OCI-LY7 (cell line): ENCODE measurements at regions not wholly inside any gene's neighbourhood (a gene's known extent, or its start where the extent isn't known, plus 50 kb on each side); places are given as distances from the start of the nearest gene placed in this dataset.

Experiments used
- BruUV-seq: library from RNA; stranded (reverse); fragments of 400-500 nt; replicated peaks from 2 replicates; lab custom pipeline; 2021; lab: Mats Ljungman, UMichigan
- CTCF ChIA-PET: fragments of 300-600 bp; sonication (Branson Sonifier 250); formaldehyde crosslinking; loops from one replicate; lab custom pipeline; 2022; ENCODE audit warnings: antibody characterized with exemption; ENCODE audit not compliant: unreplicated experiment; lab: Charles Lee
- POLR2A ChIA-PET: fragments of 300-600 bp; sonication (Branson Sonifier 250); formaldehyde crosslinking; loops from one replicate; lab custom pipeline; 2022; ENCODE audit warnings: antibody characterized with exemption; lab: Charles Lee
- DNase-seq: peaks from one replicate; pipeline ENCODE4 v3.0.0-alpha.2; 2015; ENCODE audit warnings: low spot score
- H2AFZ ChIP-seq: fragments of 200-600 bp; sonication (generic), shearing (Covaris generic); 2 replicates; pipeline ENCODE4 v1.6.1; 2014; ENCODE audit warnings: mild to moderate bottlenecking, antibody characterized with exemption, low read length, moderate library complexity
- H3K27ac ChIP-seq: fragments of 200-600 bp; sonication (generic); 2 replicates; pipeline ENCODE4 v1.5.1; 2014; ENCODE audit warnings: mixed run types, low read depth, mild to moderate bottlenecking, moderate library complexity, low read length, inconsistent platforms; ENCODE audit not compliant: poor library complexity, severe bottlenecking
- H3K36me3 ChIP-seq: fragments of 200-600 bp; sonication (generic); 2 replicates; pipeline ENCODE4 v1.6.1; 2014; ENCODE audit warnings: mild to moderate bottlenecking, antibody characterized with exemption, low read length, moderate library complexity, mixed read lengths; ENCODE audit not compliant: insufficient read depth
- H3K4me1 ChIP-seq: fragments of 200-600 bp; sonication (generic); 2 replicates; pipeline ENCODE4 v1.5.1; 2014; ENCODE audit warnings: mild to moderate bottlenecking, low read length; ENCODE audit not compliant: insufficient read depth, poor library complexity, severe bottlenecking
- H3K4me2 ChIP-seq: fragments of 200-600 bp; sonication (generic); 2 replicates; pipeline ENCODE4 v1.6.1; 2014; ENCODE audit warnings: mild to moderate bottlenecking, low read length
- H3K4me3 ChIP-seq: fragments of 200-600 bp; sonication (generic); 2 replicates; pipeline ENCODE4 v1.5.1; 2014; ENCODE audit warnings: mild to moderate bottlenecking, low read depth, low read length; ENCODE audit not compliant: poor library complexity, severe bottlenecking
- H3K79me2 ChIP-seq: fragments of 200-600 bp; sonication (generic); 2 replicates; pipeline ENCODE4 v1.6.1; 2016; ENCODE audit warnings: low read depth, mild to moderate bottlenecking, low read length, moderate library complexity, mixed read lengths; ENCODE audit not compliant: insufficient read depth
- H3K9me2 ChIP-seq: fragments of 200-600 bp; sonication (generic); 2 replicates; pipeline ENCODE4 v1.6.1; 2016; ENCODE audit warnings: mild to moderate bottlenecking, low read length, mixed read lengths; ENCODE audit not compliant: insufficient read depth
- H3K9me3 ChIP-seq: fragments of 200-600 bp; sonication (generic); 2 replicates; pipeline ENCODE4 v1.6.1; 2014; ENCODE audit warnings: mild to moderate bottlenecking, mixed run types, low read length, mixed read lengths
- H4K20me1 ChIP-seq: fragments of 200-600 bp; sonication (generic); 2 replicates; pipeline ENCODE4 v1.6.1; 2014; ENCODE audit warnings: mild to moderate bottlenecking, antibody characterized with exemption, low read length, moderate library complexity, mixed read lengths; ENCODE audit not compliant: insufficient read depth
- CTCF ChIP-seq: fragments of 200-600 bp; sonication (generic); conservative IDR thresholded peaks from 2 replicates; pipeline ENCODE4 v1.5.1; 2014; ENCODE audit warnings: mild to moderate bottlenecking, antibody characterized with exemption, low read length, moderate library complexity, mixed read lengths
- EZH2phosphoT487 ChIP-seq: fragments of 200-600 bp; sonication (generic); IDR thresholded peaks from 2 replicates; pipeline ENCODE4 v1.6.1; 2018; ENCODE audit warnings: low read depth, borderline replicate concordance, mild to moderate bottlenecking, mixed run types, antibody characterized with exemption, low read length, moderate library complexity, mixed read lengths
- intact Hi-C: fragments of 100-400 bp; cut with micrococcal nuclease; formaldehyde crosslinking; loops from one replicate; pipeline ENCODE4 v1.10.0; 2022; ENCODE audit not compliant: unreplicated experiment

GRCh38 chr17:69802045-69802740 is 272.8 kb upstream of the KCNJ16 start:
- Histone ChIP-seq H3K27ac (no peak overlapping the region), H2AFZ (no peak overlapping the region), H3K4me2 (no peak overlapping the region), H3K36me3 (no peaks in the 10 kb centered on the region), H3K4me3 (no peak overlapping the region), H3K9me2 (no peaks in the 10 kb centered on the region), H4K20me1 (no peaks in the 10 kb centered on the region), H3K79me2 (no peaks in the 10 kb centered on the region), H3K9me3 (no peaks in the 10 kb centered on the region), H3K4me1 (no peaks in the 10 kb centered on the region)
- no peak for TF ChIP-seq CTCF
- POLR2A ChIA-PET = interaction anchor here (1.1 to 1.8 kb wide), 3 partner anchors 15 to 52 kb away, joined by 4 to 6 read pairs (median 4); no protein-coding TSS in a partner anchor
- CTCF ChIA-PET = interaction anchor here (0.6 kb wide), 1 partner anchor 15 kb away, joined by 4 read pairs; no protein-coding TSS in a partner anchor
- BruUV-seq = no TSS peak
- intact Hi-C loops = no loop called here
- DNase-seq = no peak

DNA sequence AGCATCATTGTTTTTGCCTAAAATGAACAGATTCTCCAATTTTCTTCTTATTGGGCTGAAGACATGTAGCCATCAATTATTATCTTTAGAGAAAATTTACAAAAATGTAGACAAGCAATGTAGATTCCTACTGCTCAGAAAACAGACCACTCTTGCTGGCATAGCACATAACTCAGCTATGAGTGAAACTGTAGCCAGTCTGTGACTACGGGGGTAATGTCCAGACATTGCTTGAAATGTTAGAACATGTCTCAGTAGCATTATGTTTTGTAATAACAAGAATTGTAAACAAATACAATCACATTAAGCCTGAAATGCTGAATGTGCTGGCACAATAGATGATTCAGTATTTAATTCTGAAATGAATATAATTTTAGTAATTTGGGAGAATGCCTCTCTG is 265.7 kb upstream of the KCNJ16 start:
- H3K9me2 ChIP-seq = no peaks in the 10 kb centered on the region
- H4K20me1 ChIP-seq = no peaks in the 10 kb centered on the region
- TF ChIP-seq CTCF = no peak
- TF ChIP-seq EZH2phosphoT487 = no peak
- H3K4me1 ChIP-seq = no peaks in the 10 kb centered on the region
- no peaks in the 10 kb centered on the region for H3K79me2 ChIP-seq
- H3K4me2 ChIP-seq = no peak overlapping the region
- CTCF ChIA-PET = no interaction called here
- H3K4me3 ChIP-seq = no peak overlapping the region
- H2AFZ ChIP-seq = no peak overlapping the region
- H3K9me3 ChIP-seq = no peaks in the 10 kb centered on the region
- intact Hi-C loops = no loop called here
- no TSS peak for BruUV-seq
- POLR2A ChIA-PET = interaction anchor here (0.6 kb wide), 1 partner anchor 13 kb away, joined by 4 read pairs; no protein-coding TSS in a partner anchor
- DNase-seq = no peak
- no peaks in the 10 kb centered on the region for H3K36me3 ChIP-seq
- H3K27ac ChIP-seq = no peak overlapping the region

DNA sequence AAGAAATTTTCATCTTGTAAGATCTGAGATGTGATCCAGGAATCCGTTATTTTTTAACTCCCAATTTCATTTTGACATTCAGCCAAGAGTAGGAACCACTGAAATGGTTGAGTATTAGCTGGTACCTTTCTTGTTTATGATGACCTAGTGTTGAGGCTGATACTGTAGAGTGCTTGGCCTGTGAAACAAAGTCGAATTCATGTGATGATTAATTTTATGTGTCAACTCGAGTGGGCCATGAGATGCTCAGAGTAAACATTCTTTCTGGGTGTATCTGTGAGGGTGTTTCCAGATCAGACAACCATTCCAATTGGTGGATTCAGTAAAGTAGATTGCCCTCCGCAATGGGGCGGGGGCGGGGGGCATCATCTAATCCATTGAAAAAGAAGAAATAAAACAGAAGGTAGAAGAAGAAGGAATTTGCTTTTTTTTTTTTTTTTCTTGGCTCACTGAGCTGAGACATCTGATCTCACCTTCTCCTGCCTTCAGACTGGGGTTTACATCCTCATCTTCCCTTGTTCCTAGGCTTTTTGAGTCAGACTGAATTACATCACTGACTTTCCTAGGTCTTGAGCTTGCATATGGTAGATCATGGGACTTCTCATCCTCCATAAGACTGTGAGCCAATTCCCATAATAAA is 264.6 kb upstream of the KCNJ16 start:
- Histone ChIP-seq H4K20me1 (no peaks in the 10 kb centered on the region), H3K4me3 (no peak overlapping the region), H3K9me3 (no peaks in the 10 kb centered on the region), H3K27ac (no peak overlapping the region), H3K9me2 (no peaks in the 10 kb centered on the region), H2AFZ (no peak overlapping the region), H3K79me2 (no peaks in the 10 kb centered on the region), H3K36me3 (no peaks in the 10 kb centered on the region), H3K4me1 (no peaks in the 10 kb centered on the region), H3K4me2 (no peak overlapping the region)
- DNase-seq = no peak
- TF ChIP-seq CTCF (no peak), EZH2phosphoT487 (no peak)
- ChIA-PET CTCF (no interaction called here), POLR2A (no interaction called here)
- intact Hi-C loops = no loop called here
- BruUV-seq = no TSS peak
